ENCODE measurements at regions not wholly inside any gene's neighbourhood (a gene's known extent, or its start where the extent isn't known, plus 50 kb on each side); places are given as distances from the start of the nearest gene placed in this dataset.

DNA sequence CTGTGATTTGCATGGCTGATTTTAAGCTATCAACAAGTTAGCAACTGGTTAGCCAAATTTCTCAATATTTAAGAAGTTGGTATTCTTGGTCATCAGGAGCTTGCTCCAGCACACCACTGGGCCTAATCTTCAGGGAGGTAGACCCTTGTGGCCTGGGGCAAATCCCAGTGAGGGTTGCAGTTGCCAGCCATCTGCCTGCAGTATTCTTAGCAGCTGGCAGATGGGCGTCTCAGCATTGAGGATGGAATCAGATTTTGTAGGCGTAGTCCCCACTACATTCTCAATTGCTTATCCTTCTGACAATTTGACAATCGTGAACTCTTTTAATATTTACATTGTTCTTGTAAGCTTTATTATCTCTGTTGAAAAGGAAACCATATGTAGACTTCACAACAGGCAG is 1266.2 kb downstream of the SLITRK5 start:
- Histone ChIP-seq H3K27me3 (ENCODE audit: control insufficient read depth, insufficient read depth, low read length) (no peaks in the 10 kb centered on the region), H3K27ac (ENCODE audit: low read depth, low read length) (no peak overlapping the region), H3K9me3 (ENCODE audit: control insufficient read depth, insufficient read depth, low read length) (no peaks in the 10 kb centered on the region), H3K4me3 (ENCODE audit: low read depth, low read length) (no peak overlapping the region)
- ChIA-PET POLR2A (no interaction called here), CTCF (interaction anchor here (0.6 kb wide), 1 partner anchor 79 kb away, joined by 3 read pairs; no protein-coding TSS in a partner anchor)
- no peak for DNase-seq (ENCODE audit: low read depth, low spot score)
- TF ChIP-seq, protein P1, sequence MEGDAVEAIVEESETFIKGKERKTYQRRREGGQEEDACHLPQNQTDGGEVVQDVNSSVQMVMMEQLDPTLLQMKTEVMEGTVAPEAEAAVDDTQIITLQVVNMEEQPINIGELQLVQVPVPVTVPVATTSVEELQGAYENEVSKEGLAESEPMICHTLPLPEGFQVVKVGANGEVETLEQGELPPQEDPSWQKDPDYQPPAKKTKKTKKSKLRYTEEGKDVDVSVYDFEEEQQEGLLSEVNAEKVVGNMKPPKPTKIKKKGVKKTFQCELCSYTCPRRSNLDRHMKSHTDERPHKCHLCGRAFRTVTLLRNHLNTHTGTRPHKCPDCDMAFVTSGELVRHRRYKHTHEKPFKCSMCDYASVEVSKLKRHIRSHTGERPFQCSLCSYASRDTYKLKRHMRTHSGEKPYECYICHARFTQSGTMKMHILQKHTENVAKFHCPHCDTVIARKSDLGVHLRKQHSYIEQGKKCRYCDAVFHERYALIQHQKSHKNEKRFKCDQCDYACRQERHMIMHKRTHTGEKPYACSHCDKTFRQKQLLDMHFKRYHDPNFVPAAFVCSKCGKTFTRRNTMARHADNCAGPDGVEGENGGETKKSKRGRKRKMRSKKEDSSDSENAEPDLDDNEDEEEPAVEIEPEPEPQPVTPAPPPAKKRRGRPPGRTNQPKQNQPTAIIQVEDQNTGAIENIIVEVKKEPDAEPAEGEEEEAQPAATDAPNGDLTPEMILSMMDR (IDR thresholded peaks at IDR 0.05; ENCODE audit: low read depth, low read length): no peak

DNA sequence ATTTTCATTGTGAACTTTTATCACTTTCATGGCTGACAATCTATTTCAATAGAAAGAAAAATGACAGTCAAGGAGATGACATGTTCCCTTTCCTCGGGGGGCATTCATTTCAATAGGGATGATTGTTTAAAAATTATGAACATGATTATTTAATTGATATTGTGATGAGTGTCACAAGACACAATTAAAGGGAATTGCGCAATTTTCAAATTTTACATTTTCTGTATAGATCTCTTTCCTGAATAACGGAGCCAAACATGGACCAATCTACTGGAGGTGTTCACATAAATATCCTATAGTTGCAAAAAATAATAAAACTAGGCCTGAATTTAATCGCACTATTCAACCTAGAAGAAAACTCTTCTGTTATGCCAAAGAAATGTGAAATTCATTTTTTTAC is 1274.6 kb downstream of the SLITRK5 start:
- CTCF ChIA-PET: no interaction called here
- POLR2A ChIA-PET: no interaction called here
- H3K9me3 ChIP-seq (ENCODE audit: control insufficient read depth, insufficient read depth, low read length): no peaks in the 10 kb centered on the region
- no peak overlapping the region for H3K27ac ChIP-seq (ENCODE audit: low read depth, low read length)
- TF ChIP-seq, protein P1 (IDR thresholded peaks at IDR 0.05; ENCODE audit: low read depth, low read length): no peak
- H3K27me3 ChIP-seq (ENCODE audit: control insufficient read depth, insufficient read depth, low read length): no peaks in the 10 kb centered on the region
- no peak for DNase-seq (ENCODE audit: low read depth, low spot score)
- H3K4me3 ChIP-seq (ENCODE audit: low read depth, low read length): no peak overlapping the region

DNA sequence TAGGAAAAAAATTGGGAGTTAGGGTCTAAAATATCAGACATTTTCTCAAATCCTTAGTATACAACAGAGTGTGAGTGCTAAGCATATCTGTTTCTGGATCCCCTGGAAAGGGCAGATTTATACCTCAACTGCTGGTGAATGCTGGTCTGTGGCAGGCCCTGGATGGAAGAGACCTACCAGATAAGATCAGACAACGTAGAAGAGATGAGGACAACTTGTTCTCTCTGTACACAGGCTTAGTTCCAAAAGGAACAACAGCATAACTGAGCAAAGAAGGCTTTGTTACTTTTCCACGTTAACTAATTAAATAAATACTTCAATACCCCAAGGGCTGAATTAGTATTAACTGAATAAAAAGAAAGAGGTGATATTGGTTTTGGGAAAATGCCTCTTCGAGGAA is 1277.3 kb downstream of the SLITRK5 start:
- Histone ChIP-seq H3K27me3 (ENCODE audit: control insufficient read depth, insufficient read depth, low read length) (no peaks in the 10 kb centered on the region), H3K27ac (ENCODE audit: low read depth, low read length) (no peak overlapping the region), H3K9me3 (ENCODE audit: control insufficient read depth, insufficient read depth, low read length) (no peaks in the 10 kb centered on the region), H3K4me3 (ENCODE audit: low read depth, low read length) (no peak overlapping the region)
- POLR2A ChIA-PET: no interaction called here
- TF ChIP-seq, protein P1 (IDR thresholded peaks at IDR 0.05; ENCODE audit: low read depth, low read length): no peak
- DNase-seq (ENCODE audit: low read depth, low spot score): no peak
- CTCF ChIA-PET: no interaction called here

DNA sequence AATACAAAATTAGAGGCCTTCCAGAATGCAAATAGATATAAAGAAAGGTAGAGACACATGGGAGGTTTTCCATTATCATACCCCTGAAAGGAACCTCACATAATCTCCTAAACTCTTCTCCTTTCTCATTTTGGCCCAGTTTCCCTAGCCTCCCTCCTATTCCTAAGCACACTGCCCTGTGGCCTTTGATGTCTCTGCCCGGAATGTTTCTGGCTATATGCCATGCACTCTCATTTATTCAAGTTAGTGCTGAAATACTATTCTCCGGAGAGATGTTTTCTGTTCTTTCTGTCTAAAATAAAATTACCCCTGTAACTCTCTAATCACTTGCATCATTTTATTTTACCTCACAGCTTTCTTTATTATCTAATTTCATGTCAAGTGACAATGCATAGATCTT is 1287.7 kb downstream of the SLITRK5 start:
- Histone ChIP-seq H3K27ac (ENCODE audit: low read depth, low read length) (no peak overlapping the region), H3K9me3 (ENCODE audit: control insufficient read depth, insufficient read depth, low read length) (no peaks in the 10 kb centered on the region), H3K4me3 (ENCODE audit: low read depth, low read length) (no peak overlapping the region), H3K27me3 (ENCODE audit: control insufficient read depth, insufficient read depth, low read length) (no peaks in the 10 kb centered on the region)
- DNase-seq (ENCODE audit: low read depth, low spot score): no peak
- POLR2A ChIA-PET: no interaction called here
- CTCF ChIA-PET: interaction anchor here (0.6 kb wide), 1 partner anchor 220 kb away, joined by 3 read pairs; no protein-coding TSS in a partner anchor
- TF ChIP-seq, protein P1 (IDR thresholded peaks at IDR 0.05; ENCODE audit: low read depth, low read length): no peak

DNA sequence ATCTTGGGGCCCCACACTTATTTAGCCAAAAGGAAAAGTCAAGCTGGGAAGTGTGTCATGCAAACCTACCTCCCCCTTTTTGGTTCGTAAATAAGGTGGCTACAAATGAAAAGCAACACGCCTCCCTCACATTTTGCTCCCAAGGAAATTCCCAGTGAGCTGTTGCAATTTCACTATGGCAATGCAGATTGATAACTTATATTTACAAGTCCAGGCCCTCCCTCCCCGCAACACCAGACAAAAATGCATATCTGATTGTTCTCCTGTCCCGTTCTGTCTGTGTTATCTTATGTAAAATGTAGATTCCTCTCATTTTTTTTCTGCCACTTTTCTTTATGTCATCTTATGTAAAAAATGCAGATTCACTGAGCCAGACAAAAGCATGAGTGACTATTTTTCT is 1305.3 kb downstream of the SLITRK5 start:
- ChIA-PET CTCF (no interaction called here), POLR2A (no interaction called here)
- TF ChIP-seq, protein P1 (IDR thresholded peaks at IDR 0.05; ENCODE audit: low read depth, low read length): no peak
- H3K4me3 ChIP-seq (ENCODE audit: low read depth, low read length): no peak overlapping the region
- no peaks in the 10 kb centered on the region for H3K9me3 ChIP-seq (ENCODE audit: control insufficient read depth, insufficient read depth, low read length)
- no peak overlapping the region for H3K27ac ChIP-seq (ENCODE audit: low read depth, low read length)
- DNase-seq (ENCODE audit: low read depth, low spot score): no peak
- H3K27me3 ChIP-seq (ENCODE audit: control insufficient read depth, insufficient read depth, low read length): no peaks in the 10 kb centered on the region

Data from AG04450 (cell line).